ENCODE measurements at regions not wholly inside any gene's neighbourhood (a gene's known extent, or its start where the extent isn't known, plus 50 kb on each side); places are given as distances from the start of the nearest gene placed in this dataset.

- Histone ChIP-seq H3K4me1 (replicated peaks in 1 of 2; ENCODE audit: control insufficient read depth in 2 of 2, insufficient read depth in 2 of 2, low read length in 2 of 2) (no peaks in the 10 kb centered on the region), H3K27ac (ENCODE audit: extremely low read depth, low read depth, low read length) (no peak overlapping the region), H3K9me1 (ENCODE audit: control insufficient read depth, insufficient read depth, low read length) (no peaks in the 10 kb centered on the region), H2AFZ (ENCODE audit: low read depth, low read length) (no peak overlapping the region), H3K36me3 (ENCODE audit: control insufficient read depth, insufficient read depth, low read length) (no peaks in the 10 kb centered on the region), H4K20me1 (replicated peaks; ENCODE audit: control insufficient read depth, insufficient read depth, low read length) (no peaks in the 10 kb centered on the region), H3K9me3 (replicated peaks; ENCODE audit: control insufficient read depth, insufficient read depth, low read depth, low read length) (no peaks in the 10 kb centered on the region), H3K9ac (ENCODE audit: insufficient read depth in 1 of 2, low read depth in 2 of 2, low read length in 2 of 2) (no peak overlapping the region), H3K79me2 (ENCODE audit: control insufficient read depth, insufficient read depth, low read length) (no peaks in the 10 kb centered on the region), H3K27me3 (ENCODE audit: control insufficient read depth in 2 of 2, insufficient read depth in 2 of 2, low read length in 2 of 2) (peaks cover 0 to 8% of the 10 kb centered on the region in 2 experiments; a peak in 1 of 5 replicates), H3K4me2 (ENCODE audit: insufficient read depth, low read length) (no peak overlapping the region), H3K4me3 (no peak overlapping the region)
- no peak for ATAC-seq
- in situ Hi-C loops (cut with MboI) (no loop called here), intact Hi-C loops (cut with micrococcal nuclease) (no loop called here)
- ChIA-PET POLR2A (no interaction called here), CTCF (ENCODE audit: low intra/inter-chr PET ratio) (no interaction called here)
- BruUV-seq (replicated peaks): no TSS peak
- 2% methylated on average over 4 of the region's 4 CpGs for WGBS (ENCODE audit: insufficient coverage, low coverage, missing lambda C conversion rate)
- no peak for TF ChIP-seq ZNF121 (CRISPR knock-in tag; conservative IDR thresholded peaks at IDR 0.05)
- FAIRE-seq: no peak
- no peak for DNase-seq (ENCODE audit: extremely low read depth in 1 of 4, low spot score in 3 of 4)
These were observed 436.4 kb downstream of the RNF144A start for GRCh38 chr2:7353571-7353970.

GRCh38 chr2:7355781-7356180 is 438.6 kb downstream of the RNF144A start:
- no peaks in the 10 kb centered on the region for H3K79me2 ChIP-seq (ENCODE audit: control insufficient read depth, insufficient read depth, low read length)
- FAIRE-seq: no peak
- no peaks in the 10 kb centered on the region for H4K20me1 ChIP-seq (replicated peaks; ENCODE audit: control insufficient read depth, insufficient read depth, low read length)
- DNase-seq (ENCODE audit: extremely low read depth in 1 of 4, low spot score in 3 of 4): no peak
- H2AFZ ChIP-seq (ENCODE audit: low read depth, low read length): no peak overlapping the region
- intact Hi-C loops (cut with micrococcal nuclease) (no loop called here), in situ Hi-C loops (cut with MboI) (no loop called here)
- H3K9me3 ChIP-seq (replicated peaks; ENCODE audit: control insufficient read depth, insufficient read depth, low read depth, low read length): no peaks in the 10 kb centered on the region
- no peaks in the 10 kb centered on the region for H3K9me1 ChIP-seq (ENCODE audit: control insufficient read depth, insufficient read depth, low read length)
- no peak overlapping the region for H3K4me2 ChIP-seq (ENCODE audit: insufficient read depth, low read length)
- no peaks in the 10 kb centered on the region for H3K4me1 ChIP-seq (replicated peaks in 1 of 2; ENCODE audit: control insufficient read depth in 2 of 2, insufficient read depth in 2 of 2, low read length in 2 of 2)
- CTCF ChIA-PET (ENCODE audit: low intra/inter-chr PET ratio): no interaction called here
- no TSS peak for BruUV-seq (replicated peaks)
- peaks cover 0 to 8% of the 10 kb centered on the region in 2 experiments; a peak in 1 of 5 replicates for H3K27me3 ChIP-seq (ENCODE audit: control insufficient read depth in 2 of 2, insufficient read depth in 2 of 2, low read length in 2 of 2)
- H3K36me3 ChIP-seq (ENCODE audit: control insufficient read depth, insufficient read depth, low read length): no peaks in the 10 kb centered on the region
- TF ChIP-seq MTA3 (IDR thresholded peaks at IDR 0.05; ENCODE audit: borderline replicate concordance) (no peak), ZNF311 (CRISPR knock-in tag; IDR thresholded peaks at IDR 0.05) (no peak), SREBF2 (CRISPR knock-in tag; IDR thresholded peaks at IDR 0.05) (no peak), E2F1 (CRISPR knock-in tag; IDR thresholded peaks at IDR 0.05) (no peak), ZNF507 (tag; conservative IDR thresholded peaks at IDR 0.05) (no peak), XRCC5 (IDR thresholded peaks at IDR 0.05; ENCODE audit: low read depth, low read length) (no peak), ETV1 (tag; conservative IDR thresholded peaks at IDR 0.05; ENCODE audit: low read depth) (no peak), SREBF1 (IDR thresholded peaks at IDR 0.05; ENCODE audit: borderline replicate concordance, low read depth, low read length) (no peak), FOS (IDR thresholded peaks at IDR 0.05; ENCODE audit: extremely low read depth, insufficient read length) (no peak), POU5F1 (IDR thresholded peaks at IDR 0.05; ENCODE audit: borderline replicate concordance, low read depth, low read length, partially characterized antibody) (no peak)
- H3K4me3 ChIP-seq: no peak overlapping the region
- ATAC-seq: no peak
- no peak overlapping the region for H3K27ac ChIP-seq (ENCODE audit: extremely low read depth, low read depth, low read length)
- WGBS (ENCODE audit: insufficient coverage, low coverage, missing lambda C conversion rate): 0% methylated on average over 10 of the region's 10 CpGs
- POLR2A ChIA-PET: no interaction called here
- H3K9ac ChIP-seq (ENCODE audit: insufficient read depth in 1 of 2, low read depth in 2 of 2, low read length in 2 of 2): no peak overlapping the region

All from K562 (cell line).